H1 (cell line): ENCODE measurements at regions not wholly inside any gene's neighbourhood (a gene's known extent, or its start where the extent isn't known, plus 50 kb on each side); places are given as distances from the start of the nearest gene placed in this dataset.

Experiments
- BCL11A ChIP-seq, 2 experiments: IDR thresholded peaks; one replicate each; pipeline ENCODE4 v1.6.1; 2011; ENCODE audit warnings: low read depth in 2 of 2, low read length in 2 of 2, mild to moderate bottlenecking in 2 of 2
- CBX5 ChIP-seq: fragments of 300-800, 300-1000 bp; sonication (generic); IDR thresholded peaks from 2 replicates; pipeline ENCODE4 v1.7.1; 2016; ENCODE audit warnings: antibody characterized with exemption, low read length, low read depth
- EP300 ChIP-seq, 2 experiments: IDR thresholded peaks; 1 replicate in 1 of 2; 2 replicates in 1 of 2; pipeline ENCODE4 v1.6.1; 2011 to 2012; ENCODE audit warnings: low read depth in 2 of 2, low read length in 2 of 2, mild to moderate bottlenecking in 2 of 2, borderline replicate concordance in 1 of 2, inconsistent platforms in 1 of 2, moderate library complexity in 1 of 2
- GABPA ChIP-seq: IDR thresholded peaks from 2 replicates; pipeline ENCODE4 v1.6.1; 2011; ENCODE audit warnings: mild to moderate bottlenecking, low read length, moderate library complexity, borderline replicate concordance; ENCODE audit not compliant: insufficient read depth
- POLR2A ChIP-seq, 2 experiments: IDR thresholded peaks; 1 replicate in 1 of 2; 2 replicates in 1 of 2; pipeline ENCODE4 v1.6.1; 2011; ENCODE audit warnings: low read depth in 2 of 2, low read length in 2 of 2, mild to moderate bottlenecking in 2 of 2; ENCODE audit errors: control extremely low read depth in 1 of 2
- SP1 ChIP-seq: IDR thresholded peaks from 2 replicates; pipeline ENCODE4 v1.6.1; 2011; ENCODE audit warnings: low read depth, low read length
- TF ChIP-seq, protein P1 (sequence below), 3 experiments: IDR thresholded peaks; 1 replicate in 2 of 3; 2 replicates in 1 of 3; pipeline versions ENCODE4 v1.5.1 to v1.6.1; 2011; ENCODE audit warnings: low read length in 3 of 3, mild to moderate bottlenecking in 3 of 3, inconsistent platforms in 2 of 3, low read depth in 1 of 3, moderate library complexity in 1 of 3; ENCODE audit not compliant: insufficient read depth in 1 of 3; ENCODE audit errors: control extremely low read depth in 1 of 3

DNA sequence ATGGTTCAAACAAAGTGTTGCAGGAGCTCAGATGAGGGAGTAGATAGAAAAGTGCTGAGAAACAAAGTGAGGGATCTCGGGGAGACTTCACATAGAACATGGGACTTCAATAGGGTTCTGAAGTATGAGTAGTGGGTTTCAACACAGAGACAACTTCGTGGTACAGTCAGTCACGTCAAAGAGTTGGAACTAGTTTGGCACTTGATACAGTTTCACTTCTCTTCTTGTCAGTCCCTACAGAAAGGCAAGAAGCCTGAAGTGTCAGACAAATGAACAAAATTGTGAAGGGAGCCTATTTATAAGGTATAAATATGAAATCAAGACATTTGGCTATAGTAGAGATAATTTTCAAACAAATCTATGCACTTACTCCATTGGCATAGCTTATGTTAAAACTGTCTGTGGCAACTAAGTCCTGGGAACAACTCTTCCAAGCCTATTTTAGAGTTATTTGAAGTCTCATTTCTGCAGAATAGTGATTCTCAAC, 338.0 kb downstream of the TDRD15 start:
- TF ChIP-seq, protein P1, sequence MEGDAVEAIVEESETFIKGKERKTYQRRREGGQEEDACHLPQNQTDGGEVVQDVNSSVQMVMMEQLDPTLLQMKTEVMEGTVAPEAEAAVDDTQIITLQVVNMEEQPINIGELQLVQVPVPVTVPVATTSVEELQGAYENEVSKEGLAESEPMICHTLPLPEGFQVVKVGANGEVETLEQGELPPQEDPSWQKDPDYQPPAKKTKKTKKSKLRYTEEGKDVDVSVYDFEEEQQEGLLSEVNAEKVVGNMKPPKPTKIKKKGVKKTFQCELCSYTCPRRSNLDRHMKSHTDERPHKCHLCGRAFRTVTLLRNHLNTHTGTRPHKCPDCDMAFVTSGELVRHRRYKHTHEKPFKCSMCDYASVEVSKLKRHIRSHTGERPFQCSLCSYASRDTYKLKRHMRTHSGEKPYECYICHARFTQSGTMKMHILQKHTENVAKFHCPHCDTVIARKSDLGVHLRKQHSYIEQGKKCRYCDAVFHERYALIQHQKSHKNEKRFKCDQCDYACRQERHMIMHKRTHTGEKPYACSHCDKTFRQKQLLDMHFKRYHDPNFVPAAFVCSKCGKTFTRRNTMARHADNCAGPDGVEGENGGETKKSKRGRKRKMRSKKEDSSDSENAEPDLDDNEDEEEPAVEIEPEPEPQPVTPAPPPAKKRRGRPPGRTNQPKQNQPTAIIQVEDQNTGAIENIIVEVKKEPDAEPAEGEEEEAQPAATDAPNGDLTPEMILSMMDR (IDR thresholded peaks at IDR 0.05; ENCODE audit: control extremely low read depth in 1 of 3, insufficient read depth in 1 of 3, low read depth in 1 of 3, low read length in 3 of 3) = no peak
- TF ChIP-seq POLR2A (IDR thresholded peaks at IDR 0.05; ENCODE audit: control extremely low read depth in 1 of 2, low read depth in 2 of 2, low read length in 2 of 2) = no peak
- TF ChIP-seq GABPA = no peak
- no peak for TF ChIP-seq CBX5
- TF ChIP-seq BCL11A (IDR thresholded peaks at IDR 0.05; ENCODE audit: low read depth in 2 of 2, low read length in 2 of 2) = no peak
- no peak for TF ChIP-seq SP1
- TF ChIP-seq EP300 (IDR thresholded peaks at IDR 0.05; ENCODE audit: borderline replicate concordance in 1 of 2, low read depth in 2 of 2, low read length in 2 of 2) = no peak
